Thymus (tissue), 11 donors: ENCODE measurements at regions not wholly inside any gene's neighbourhood (a gene's known extent, or its start where the extent isn't known, plus 50 kb on each side); places are given as distances from the start of the nearest gene placed in this dataset.

Experiments used
- DNase-seq, 9 donors: peaks; one replicate each; pipeline ENCODE4 v3.0.0-alpha.2; 2013; ENCODE audit warnings: low spot score in 9 of 9, low read depth in 6 of 9, missing footprints in 1 of 9
- H3K27ac ChIP-seq, 2 donors: one replicate each; pipeline ENCODE4 v1.5.1; 2013; ENCODE audit warnings: control low read depth in 1 of 2, low read depth in 1 of 2, low read length in 1 of 2, mild to moderate bottlenecking in 1 of 2, moderate library complexity in 1 of 2
- H3K27me3 ChIP-seq, 2 donors: one replicate each; pipeline ENCODE4 v1.5.1; 2013; ENCODE audit warnings: low read length in 1 of 2; ENCODE audit not compliant: control insufficient read depth in 2 of 2, insufficient read depth in 1 of 2
- H3K36me3 ChIP-seq, 2 donors: one replicate each; pipeline ENCODE4 v1.5.1; 2013; ENCODE audit warnings: low read length in 1 of 2, mild to moderate bottlenecking in 1 of 2, moderate library complexity in 1 of 2; ENCODE audit not compliant: control insufficient read depth in 2 of 2, insufficient read depth in 2 of 2
- H3K4me1 ChIP-seq, 2 donors: one replicate each; pipeline ENCODE4 v1.5.1; 2013; ENCODE audit warnings: low read length in 2 of 2; ENCODE audit not compliant: control insufficient read depth in 2 of 2, insufficient read depth in 2 of 2
- H3K4me3 ChIP-seq, 2 donors: one replicate each; pipeline ENCODE4 v1.5.1; 2013; ENCODE audit warnings: low read length in 2 of 2, control low read depth in 1 of 2, mild to moderate bottlenecking in 1 of 2
- H3K9me3 ChIP-seq, 2 donors: one replicate each; pipeline ENCODE4 v1.5.1; 2013; ENCODE audit warnings: low read length in 1 of 2, mild to moderate bottlenecking in 1 of 2; ENCODE audit not compliant: control insufficient read depth in 2 of 2, insufficient read depth in 1 of 2
- WGBS: extraction: QIAGEN DNeasy Blood & Tissue Kit; methylation state at CpG from one replicate; pipeline ENCODE4 v1.1.7; 2013; 5-methylcytosine and 5-hydroxymethylcytosine counted together
- donor health status: healthy.

DNA sequence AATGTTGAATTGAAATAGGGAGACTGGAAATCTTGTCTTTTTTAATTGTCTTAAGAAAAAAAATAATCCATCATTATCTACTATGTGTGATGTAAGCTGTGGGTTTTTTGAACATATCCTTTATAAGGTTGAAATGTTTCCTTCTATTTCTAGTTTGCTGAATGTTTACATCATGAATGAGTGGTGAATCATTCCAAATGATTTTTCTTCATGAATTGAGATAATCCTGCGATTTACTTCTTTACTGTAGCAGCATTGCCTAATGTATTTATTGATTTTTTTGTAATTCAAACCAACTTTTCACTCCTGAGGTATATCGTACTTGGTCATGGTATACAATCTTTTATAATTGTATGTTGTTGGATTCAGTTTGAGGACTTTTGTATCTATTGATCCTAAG is 607.6 kb upstream of the PFKP start:
- H3K4me1 ChIP-seq = no peaks in the 10 kb centered on the region
- WGBS = 88% methylated on average over 2 of the region's 2 CpGs
- H3K27me3 ChIP-seq = no peaks in the 10 kb centered on the region

DNA sequence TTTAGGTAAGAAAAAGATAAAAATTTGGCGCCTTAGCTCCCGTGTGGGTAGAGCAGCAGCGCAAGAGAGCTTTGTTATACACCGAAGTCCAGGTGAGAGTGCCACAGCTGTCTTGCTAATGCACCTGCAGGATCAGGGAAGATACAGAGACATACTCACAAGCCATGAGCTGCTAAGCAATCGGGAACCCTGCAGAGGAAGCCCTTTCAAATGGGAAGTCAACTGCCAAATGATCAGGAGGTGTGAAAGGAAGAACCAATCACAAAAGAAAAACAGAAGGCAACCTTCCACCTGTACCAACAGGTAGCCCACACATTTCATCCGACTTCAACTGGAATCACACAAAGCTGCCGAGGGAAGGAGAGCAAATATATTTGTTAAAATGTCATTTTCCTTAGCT is 610.5 kb upstream of the PFKP start:
- WGBS = 70% methylated on average over 7 of the region's 7 CpGs
- no peak for DNase-seq

More for the DNA sequence above, 607.6 kb upstream of the PFKP start:
- Histone ChIP-seq H3K36me3 (no peaks in the 10 kb centered on the region), H3K4me3 (no peak overlapping the region), H3K27ac (no peak overlapping the region), H3K9me3 (no peaks in the 10 kb centered on the region)
- no peak for DNase-seq

DNA sequence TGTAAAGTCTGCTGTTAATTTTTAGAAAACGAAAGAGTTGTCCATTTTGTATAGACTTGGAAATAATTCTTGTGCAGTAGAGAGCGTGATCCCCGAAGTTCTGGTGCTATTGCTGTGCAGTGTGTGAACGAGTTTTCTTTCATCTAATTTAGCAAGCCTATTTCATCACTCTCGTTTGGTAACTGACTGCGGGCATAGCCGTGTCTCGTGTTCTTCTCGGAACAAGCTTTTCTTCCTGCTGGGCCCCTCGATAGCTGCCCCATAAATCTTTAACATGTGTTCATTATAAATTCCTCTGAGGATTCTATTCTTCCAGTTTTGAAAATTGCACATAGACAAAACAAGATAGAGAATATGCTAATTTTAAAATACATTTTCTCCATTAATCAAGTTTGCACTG is 622.0 kb upstream of the PFKP start:
- no peak for DNase-seq
- H3K27me3 ChIP-seq = no peaks in the 10 kb centered on the region
- H3K36me3 ChIP-seq = no peaks in the 10 kb centered on the region
- no peaks in the 10 kb centered on the region for H3K9me3 ChIP-seq
- H3K27ac ChIP-seq = no peak overlapping the region
- no peaks in the 10 kb centered on the region for H3K4me1 ChIP-seq
- no peak overlapping the region for H3K4me3 ChIP-seq
- 93% methylated on average over 10 of the region's 10 CpGs for WGBS

More for the DNA sequence above, 610.5 kb upstream of the PFKP start:
- Histone ChIP-seq H3K4me1 (no peaks in the 10 kb centered on the region), H3K27ac (no peak overlapping the region), H3K4me3 (no peak overlapping the region), H3K9me3 (no peaks in the 10 kb centered on the region), H3K36me3 (no peaks in the 10 kb centered on the region), H3K27me3 (no peaks in the 10 kb centered on the region)

GRCh38 chr10:2439983-2440382 is 627.4 kb upstream of the PFKP start:
- Histone ChIP-seq H3K4me3 (no peak overlapping the region), H3K4me1 (no peaks in the 10 kb centered on the region), H3K9me3 (no peaks in the 10 kb centered on the region), H3K27me3 (no peaks in the 10 kb centered on the region), H3K27ac (no peak overlapping the region), H3K36me3 (no peaks in the 10 kb centered on the region)
- DNase-seq = no peak
- 95% methylated on average over 4 of the region's 4 CpGs for WGBS

- DNase-seq = no peak
- 64% methylated on average over 8 of the region's 8 CpGs for WGBS
- H3K4me1 ChIP-seq = no peaks in the 10 kb centered on the region
- no peaks in the 10 kb centered on the region for H3K9me3 ChIP-seq
- no peaks in the 10 kb centered on the region for H3K27me3 ChIP-seq
- no peak overlapping the region for H3K27ac ChIP-seq
- no peak overlapping the region for H3K4me3 ChIP-seq
- no peaks in the 10 kb centered on the region for H3K36me3 ChIP-seq
Observed at GRCh38 chr10:2439000-2439399, 628.3 kb upstream of the PFKP start.

DNA sequence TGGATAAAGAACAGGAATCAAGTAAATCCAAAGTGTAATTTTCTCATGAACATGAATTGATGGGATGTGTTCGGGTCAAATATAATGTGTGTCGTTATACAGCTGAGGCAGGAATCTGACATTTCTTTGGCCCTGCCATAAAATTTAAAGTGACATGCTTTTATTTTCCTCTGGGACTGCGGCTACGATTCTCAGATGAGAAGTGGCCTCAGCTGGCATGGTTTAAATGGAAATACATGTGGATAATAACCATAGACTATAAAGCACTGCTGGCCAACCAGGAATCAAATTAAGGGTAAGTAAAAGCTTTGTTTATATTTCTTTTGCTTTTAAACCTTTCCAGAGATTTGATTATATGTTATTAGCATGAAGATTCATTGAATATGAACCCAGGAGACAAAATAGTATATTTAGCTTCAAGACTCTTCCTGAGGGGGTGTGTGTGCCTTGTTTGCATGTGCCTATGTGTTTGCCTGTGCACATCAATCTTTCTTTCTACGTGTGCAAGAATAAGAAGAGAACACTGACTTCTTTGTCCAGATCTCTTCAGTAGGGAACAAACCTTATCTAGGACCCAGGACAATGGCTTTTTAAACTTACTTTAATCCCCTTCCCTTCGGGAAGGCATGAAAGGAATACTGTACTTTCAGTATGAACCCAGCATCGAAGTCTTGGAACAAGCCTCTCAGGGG is 629.0 kb upstream of the PFKP start:
- Histone ChIP-seq H3K27ac (no peak overlapping the region), H3K9me3 (no peaks in the 10 kb centered on the region), H3K4me3 (no peak overlapping the region), H3K36me3 (no peaks in the 10 kb centered on the region), H3K27me3 (no peaks in the 10 kb centered on the region), H3K4me1 (no peaks in the 10 kb centered on the region)
- 89% methylated on average over 7 of the region's 7 CpGs for WGBS
- no peak for DNase-seq

DNA sequence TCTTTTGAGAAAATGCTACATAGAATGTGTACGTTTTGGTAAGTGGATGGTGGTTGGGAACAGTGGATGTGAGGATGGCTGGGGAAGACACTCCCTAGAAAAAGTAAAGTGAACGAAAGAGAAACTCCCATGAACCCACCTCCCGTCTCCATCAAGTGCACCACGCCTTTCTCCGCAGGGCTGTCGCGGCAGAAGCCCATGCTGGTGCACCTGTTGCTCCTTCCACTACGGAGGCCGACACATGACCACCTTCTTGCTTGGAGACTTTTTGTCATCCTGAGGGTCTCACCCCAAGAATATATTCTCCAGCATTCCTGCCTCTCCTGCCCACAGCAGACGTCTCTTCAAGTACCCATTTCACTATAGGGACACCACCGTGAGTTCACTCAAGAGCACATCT is 630.4 kb upstream of the PFKP start:
- WGBS = 94% methylated on average over 11 of the region's 11 CpGs
- Histone ChIP-seq H3K4me3 (no peak overlapping the region), H3K27me3 (no peaks in the 10 kb centered on the region), H3K36me3 (no peaks in the 10 kb centered on the region), H3K27ac (no peak overlapping the region), H3K4me1 (no peaks in the 10 kb centered on the region), H3K9me3 (no peaks in the 10 kb centered on the region)
- no peak for DNase-seq

GRCh38 chr10:2431961-2432360 is 635.4 kb upstream of the PFKP start:
- no peaks in the 10 kb centered on the region for H3K4me1 ChIP-seq
- H3K9me3 ChIP-seq = no peaks in the 10 kb centered on the region
- DNase-seq = no peak
- H3K4me3 ChIP-seq = no peak overlapping the region
- no peak overlapping the region for H3K27ac ChIP-seq
- no peaks in the 10 kb centered on the region for H3K27me3 ChIP-seq
- no peaks in the 10 kb centered on the region for H3K36me3 ChIP-seq
- WGBS = 79% methylated on average over 5 of the region's 5 CpGs

GRCh38 chr10:2427412-2427811 is 639.9 kb upstream of the PFKP start:
- DNase-seq = no peak
- WGBS = 87% methylated on average over 2 of the region's 2 CpGs
- H3K4me1 ChIP-seq = no peaks in the 10 kb centered on the region
- H3K27me3 ChIP-seq = no peaks in the 10 kb centered on the region
- H3K36me3 ChIP-seq = no peaks in the 10 kb centered on the region
- no peak overlapping the region for H3K4me3 ChIP-seq
- no peak overlapping the region for H3K27ac ChIP-seq
- no peaks in the 10 kb centered on the region for H3K9me3 ChIP-seq
